Hypothalamus (tissue), 51 donors: ENCODE measurements at regions not wholly inside any gene's neighbourhood (a gene's known extent, or its start where the extent isn't known, plus 50 kb on each side); places are given as distances from the start of the nearest gene placed in this dataset.
"Not testable (repeated sequence)": the region's sequence is repeated elsewhere in the genome, so short reads cannot be mapped to it uniquely, and the experiment has no call there.

Source experiments
- DNase-seq, 51 donors: peaks; one replicate each; lab custom pipeline; 2025; lab: John Stamatoyannopoulos, UW

DNA sequence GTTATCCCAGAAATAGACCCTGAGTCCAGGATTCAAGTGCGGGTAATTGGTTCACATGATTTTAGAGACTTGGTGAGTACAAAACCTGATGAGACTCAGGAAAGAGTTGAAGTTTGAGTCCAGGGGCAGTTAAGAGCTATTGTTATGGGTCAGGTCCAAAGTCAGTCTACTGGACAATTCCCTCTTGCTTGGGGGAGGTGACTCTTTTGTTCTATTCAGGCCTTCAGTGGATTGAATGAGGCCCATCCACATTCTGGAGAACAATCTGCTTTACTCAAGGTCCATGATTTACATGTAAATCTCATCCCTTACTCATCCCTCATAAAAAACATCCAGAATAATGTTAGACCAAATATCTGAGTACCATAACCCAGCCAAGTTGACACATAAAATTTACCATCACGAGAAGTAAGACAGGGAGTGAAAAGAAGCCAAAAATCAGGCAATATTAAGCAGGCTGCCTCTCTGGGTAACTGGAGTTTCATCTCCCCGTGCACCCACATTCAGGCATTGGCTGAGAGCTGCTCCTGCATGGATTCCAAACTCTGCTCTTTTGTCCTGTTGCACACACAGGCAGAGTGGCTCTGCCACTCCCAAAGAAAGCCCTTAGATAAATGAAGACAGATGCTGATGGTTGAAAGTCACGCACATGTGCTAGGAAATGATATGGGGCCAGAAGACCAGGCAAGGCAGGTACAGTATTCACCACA lies 156.0 kb upstream of the SALL1 start:
- no peak for DNase-seq

DNA sequence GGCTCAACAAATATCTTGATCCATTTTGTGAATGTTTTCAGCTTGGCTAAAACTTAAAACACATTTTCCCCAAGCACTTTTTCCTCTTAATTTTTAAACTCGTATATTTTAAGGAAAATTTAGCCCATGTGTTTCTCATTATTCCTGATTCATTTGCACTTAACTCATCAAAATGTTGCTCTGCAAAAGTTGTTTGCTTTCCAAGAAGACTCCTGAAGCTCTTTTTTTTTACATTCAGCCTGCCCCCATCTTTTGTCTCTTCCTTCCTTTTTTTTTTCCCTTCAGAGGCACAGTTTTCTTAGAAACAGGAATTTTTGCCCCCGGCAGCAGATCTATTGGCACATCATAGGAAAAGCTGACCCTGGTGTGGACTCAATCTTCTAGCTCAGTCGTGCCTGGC lies 155.0 kb upstream of the SALL1 start:
- DNase-seq, result no peak

DNA sequence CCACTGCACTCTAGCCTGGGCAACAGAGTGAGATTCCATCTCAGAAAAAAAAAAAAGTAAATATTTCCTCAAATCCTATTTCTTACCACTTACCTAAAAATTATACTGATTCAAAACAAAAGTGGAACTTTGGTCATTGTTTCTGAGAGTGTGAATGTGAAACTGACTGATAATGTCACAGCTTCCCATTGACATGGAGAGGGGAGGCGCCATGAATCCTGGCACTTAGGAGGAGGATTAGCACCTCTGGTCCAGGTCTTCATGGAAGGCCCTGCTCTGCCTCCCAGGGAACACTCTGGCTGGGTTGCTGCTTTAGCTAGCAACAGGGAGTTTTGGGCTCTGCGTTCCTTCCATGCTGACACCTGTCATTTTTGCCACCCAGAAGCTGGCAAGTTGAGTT lies 154.3 kb upstream of the SALL1 start:
- no peak for DNase-seq

DNA sequence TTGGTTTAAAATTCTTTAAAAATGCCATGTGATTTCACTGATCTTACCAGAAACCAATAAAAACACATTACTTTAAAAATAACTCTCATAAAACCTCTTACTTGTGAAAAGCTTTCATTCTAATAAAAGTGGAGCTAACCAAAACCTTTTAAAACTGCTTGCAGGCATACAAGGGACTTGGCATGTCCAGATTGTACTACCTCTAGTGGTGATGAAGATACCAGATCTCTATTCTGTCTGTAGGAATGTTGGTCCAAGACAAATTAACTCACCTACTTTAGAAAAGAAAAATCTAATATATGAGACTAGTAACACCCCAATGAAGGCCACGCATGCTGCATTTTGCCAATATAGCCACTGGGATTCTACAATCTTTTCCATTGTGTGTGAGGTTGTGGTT lies 151.0 kb upstream of the SALL1 start:
- DNase-seq, result no peak

DNA sequence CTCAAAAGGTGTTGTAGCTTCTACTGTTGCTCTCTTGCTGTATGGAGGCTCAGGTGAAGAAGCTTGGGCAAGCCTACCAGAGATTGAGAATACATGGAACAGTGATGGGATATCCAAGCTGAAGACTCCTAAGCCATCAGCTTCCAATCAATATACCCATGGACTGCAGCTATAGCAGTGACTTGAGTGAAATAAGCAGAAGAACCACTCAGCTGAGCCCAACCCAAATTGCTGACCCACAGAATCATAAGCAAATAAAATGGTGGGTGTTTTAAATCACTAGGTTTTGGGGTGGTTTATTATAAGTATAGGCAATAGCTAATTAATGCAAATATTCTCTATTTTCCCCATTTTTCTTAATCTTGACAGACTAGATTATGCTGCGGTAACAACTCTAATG lies 147.7 kb upstream of the SALL1 start:
- no peak for DNase-seq

DNA sequence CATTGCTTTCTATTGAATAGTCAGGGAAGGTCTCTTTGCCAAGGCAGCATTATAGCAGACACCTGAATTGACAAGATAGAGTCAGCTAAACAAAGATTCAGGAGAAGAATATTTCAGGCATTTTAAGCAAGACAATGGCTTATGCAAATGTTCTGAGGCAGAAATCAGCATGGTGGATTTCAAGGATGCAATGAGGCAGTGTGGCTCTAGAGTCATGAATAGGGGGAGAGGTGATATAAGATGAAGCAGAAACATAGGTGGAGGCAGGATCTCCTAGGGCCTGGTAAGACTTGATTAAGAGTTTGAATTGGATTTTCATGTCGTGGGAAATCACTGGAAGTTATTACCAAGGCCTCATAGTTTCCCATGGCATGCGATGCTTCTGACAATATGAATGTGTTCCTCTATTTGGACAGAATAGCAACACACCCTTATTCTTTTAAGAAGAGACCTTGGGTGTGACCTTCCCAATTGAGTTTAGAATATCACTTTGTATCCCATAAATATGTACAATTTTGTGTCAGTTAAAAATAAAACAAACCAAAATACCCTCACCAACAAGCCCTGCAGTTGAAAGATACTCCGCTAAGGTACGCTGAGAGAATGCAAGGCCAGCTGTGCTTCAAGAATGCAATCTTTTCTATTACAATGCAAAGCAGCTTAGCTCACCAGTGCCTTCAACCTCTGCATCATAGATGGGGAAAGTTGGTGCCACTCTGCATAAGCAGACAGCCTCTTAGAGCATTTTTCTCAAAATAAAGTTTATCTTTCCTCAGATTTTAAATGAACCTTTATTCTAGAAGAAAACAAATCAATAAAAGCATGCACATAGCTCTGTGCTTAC lies 139.6 kb upstream of the SALL1 start:
- no peak for DNase-seq

DNA sequence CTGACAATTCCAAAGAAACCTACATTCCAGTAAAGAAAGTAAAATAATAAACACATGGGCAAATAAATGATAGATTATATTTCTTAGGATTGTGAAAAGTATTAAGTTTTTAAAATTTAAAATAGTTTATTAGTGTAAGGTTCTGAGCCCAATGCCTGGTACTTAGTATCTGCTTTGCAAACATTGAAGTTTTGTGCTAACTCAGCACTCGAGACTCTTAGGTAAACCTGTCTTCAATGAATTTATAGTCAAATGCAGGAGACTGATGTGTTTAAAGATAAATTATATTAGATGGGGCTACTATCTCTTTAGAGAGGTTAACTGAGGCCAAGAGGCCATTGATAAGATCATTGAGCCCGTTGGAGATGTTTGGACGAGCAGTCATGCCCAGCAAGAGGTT lies 138.3 kb upstream of the SALL1 start:
- DNase-seq, result no peak

DNA sequence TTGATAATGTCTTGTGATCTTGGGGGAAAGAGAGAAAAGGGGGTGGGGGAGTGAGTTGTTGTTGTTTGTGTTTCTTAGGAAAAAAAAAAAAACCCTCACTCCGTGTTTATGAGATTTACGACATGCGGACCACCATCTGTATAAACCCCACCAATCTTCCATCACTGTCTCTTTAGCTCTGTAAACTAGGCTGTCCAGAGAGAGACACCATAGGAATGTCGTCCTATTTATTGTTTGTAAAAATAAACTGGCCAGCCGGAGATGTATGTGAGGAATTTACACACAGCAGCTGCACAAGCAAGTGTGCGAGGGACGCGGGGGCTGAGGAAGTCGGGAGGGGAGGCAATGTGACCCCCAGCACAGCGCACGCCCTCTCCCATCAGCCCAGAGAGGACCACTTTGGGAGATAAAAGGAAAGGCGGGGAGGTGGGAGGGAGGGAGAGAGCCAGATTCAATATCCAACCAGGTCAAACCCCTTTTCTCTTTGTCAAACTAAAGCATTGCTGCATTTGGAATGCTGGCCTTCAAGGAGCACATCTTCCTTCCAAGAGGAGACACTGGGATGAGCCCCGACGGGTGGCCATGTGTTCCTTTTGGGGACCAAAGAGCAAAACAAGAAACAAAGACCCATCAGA lies 136.2 kb upstream of the SALL1 start:
- DNase-seq, result no peak

DNA sequence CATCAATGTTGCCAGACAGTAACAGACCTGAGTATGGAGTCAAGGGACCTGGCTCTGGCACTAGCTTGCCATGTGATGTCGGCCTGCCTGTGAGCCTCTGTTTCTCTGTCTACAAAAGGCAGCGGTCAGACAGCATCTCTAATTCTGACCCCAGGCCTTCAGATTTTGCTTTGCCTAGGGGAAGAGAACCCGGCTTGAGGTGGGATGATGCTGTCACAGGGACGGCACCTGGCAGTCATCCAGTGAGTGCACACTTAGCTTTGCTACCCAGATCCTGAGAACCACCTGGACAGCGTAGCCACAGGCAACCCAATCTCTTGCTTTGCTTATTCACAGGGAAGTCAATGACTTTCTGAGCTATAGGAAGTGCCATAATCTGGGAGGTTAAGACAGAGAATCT lies 135.2 kb upstream of the SALL1 start:
- DNase-seq, result no peak

DNA sequence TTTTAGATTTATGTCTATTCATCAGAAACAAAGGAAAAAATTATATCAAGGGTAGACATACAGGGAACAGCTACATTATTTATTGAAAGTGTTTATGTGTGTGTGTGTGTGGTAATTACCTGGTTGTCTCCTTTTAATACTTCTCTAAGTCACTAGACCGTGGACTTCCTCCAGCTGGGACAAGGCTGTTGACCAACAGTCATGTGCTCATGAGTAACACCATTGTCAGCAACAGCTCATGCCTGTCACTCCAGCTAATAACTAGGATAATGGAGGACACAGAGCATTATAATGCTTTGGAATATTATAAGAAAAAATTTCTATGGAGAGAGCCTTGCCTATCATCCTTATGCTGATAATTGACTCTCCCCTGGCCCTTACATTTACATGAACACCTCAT lies 125.3 kb upstream of the SALL1 start:
- DNase-seq, result peak in 8 of 51 donors; percentile 4 to 48 (median 16)

DNA sequence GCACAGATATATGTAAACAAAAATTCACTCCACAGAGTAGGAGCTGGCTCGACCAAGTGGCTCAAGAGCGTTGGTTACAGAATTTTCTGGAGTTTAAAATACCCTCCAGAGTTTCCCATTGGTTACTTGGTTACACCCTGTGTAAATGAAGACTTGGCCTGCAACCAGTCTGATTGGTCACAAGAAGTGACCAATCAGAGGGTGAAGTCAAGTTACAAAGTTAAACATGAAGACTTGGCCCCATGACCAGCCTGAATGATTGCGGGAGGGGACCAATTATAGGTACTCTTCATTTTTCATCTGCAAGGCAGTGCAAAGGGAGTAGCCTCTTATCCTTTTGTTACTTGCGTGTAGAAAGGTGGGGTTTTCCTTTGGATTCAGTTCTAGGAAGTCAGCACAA lies 121.3 kb upstream of the SALL1 start:
- DNase-seq, result no peak

DNA sequence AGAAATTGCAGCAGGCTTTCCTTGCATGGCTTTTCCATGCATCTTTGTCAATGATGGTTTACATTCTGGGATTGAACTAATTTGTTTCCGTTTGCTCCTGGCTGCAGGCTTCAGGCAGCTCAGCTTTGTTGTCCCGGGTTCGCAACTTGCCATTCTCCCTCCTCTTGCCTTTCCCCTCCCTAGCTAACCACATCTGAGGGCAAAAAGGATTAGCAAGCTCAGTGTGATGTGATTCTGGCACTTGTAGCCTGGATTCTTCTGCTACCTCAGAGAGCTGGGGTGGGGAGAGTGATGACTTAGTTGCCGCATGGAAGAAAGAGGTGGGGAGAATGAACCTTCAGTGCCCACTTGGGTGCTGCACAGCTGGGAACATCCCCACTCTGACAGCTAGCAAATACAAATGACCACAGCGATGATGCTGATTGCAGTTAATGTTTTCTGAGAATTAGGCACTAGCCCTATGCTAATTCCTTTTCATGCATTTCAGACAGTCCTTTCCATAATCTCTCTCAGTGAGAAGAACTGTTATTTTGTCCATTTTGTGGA lies 120.2 kb upstream of the SALL1 start:
- no peak for DNase-seq

DNA sequence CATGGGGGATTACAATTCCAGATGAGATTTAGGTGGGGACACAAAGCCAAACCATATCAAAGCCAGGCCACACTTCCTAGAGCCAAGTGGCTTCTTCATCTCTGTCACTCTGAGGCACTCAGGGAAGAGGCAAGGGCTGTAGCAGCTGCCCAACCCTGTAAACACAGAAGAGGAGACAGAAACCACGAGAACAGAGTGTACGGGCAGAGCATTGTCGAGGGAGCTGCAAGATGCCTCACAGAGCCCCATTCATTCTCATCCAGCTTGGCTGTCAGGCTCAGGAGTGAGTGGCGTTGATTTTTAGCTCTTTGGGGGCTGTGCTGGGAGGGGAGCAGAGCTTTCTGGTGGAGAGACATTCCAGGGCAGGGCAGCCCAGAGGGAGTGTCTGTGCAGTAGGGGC lies 117.2 kb upstream of the SALL1 start:
- DNase-seq, result peak in 37 of 51 donors; percentile 2 to 81 (median 36)

DNA sequence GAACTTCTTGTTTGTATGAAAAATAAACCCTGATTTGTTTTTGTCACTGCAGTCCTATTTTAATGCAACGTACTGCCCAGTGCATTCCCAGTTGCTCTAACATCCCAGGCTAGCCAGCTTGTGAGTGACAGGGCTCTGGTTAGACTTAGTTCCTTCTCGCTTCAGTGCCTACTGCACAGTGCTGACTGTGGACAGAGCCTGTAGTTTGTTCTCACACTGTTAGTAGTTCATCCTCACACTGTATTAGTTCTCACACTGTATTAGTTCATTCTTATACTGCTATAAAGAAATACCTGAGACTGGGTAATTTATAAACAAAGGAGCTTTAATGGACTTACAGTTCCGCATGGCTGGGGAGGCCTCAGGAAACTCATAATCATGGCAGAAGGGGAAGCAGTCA lies 116.6 kb upstream of the SALL1 start:
- peak in 3 of 51 donors; percentile 10 to 41 (median 11) for DNase-seq

DNA sequence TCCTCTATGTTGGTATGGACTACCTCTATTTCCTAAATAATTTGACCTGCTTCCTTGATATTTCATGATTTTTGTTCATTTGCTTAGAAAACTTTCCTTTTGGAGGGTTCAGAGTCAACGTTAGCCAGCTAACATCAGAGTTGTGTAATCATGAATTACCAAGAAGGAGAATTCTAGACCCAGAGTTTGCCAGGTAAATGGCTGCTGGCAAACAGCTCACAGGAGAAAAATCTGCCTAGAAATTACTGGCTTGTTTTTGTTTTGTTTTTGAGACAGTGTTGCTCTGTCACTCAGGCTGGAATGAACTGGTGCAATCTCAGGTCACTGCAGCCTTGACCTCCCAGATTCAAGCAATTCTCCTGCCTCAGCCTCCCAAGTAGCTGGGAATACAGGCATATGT lies 111.4 kb upstream of the SALL1 start:
- no peak for DNase-seq

DNA sequence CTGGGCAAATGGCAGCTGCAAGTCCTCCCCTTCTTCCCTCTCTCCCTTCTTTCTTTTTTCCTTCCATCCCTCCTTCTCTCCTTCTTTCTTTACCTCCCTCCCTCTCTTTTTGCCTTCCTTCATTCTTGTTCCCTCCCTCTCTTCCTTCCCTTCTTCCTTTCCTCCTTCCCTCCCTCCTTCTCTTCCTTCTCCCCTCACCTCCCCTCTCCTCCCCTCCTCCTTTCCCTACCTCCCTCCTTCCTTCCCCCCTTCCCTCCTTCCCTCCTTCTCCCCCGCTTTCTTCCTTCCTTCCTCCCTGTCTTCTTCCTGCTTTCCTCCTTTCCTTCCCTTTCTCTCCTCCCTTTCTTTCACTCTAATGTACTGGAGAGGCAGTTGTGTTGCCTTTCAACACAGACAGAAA lies 110.8 kb upstream of the SALL1 start:
- no peak for DNase-seq

DNA sequence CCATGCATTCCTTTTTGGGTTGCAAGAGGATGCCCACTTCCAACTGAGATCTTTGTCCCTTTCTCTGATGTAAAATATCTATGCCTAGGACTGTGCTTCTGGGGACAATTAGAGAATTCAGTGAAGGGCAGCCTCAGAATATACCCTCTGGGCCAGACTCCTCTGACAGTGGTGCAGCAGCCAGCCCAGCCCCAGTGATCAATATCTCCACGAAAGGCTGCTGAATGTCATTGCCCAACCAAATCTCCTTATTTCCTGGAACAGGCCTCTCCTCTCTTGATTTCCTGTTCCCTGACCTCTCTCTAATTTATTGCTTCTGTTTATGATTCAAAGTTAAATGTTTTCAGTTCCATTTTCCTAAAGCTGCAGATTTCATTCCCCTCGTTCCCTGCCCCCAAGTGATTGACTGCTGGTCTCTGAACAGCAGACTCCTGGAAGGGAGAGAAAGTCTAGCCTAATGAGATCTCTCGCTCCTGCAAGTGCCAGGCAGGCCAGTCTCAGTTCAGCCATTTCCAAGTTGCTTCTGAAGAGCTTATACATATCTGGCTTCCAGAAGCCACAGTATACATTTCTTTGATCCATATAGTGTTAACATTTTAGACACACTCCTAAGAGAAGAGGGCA lies 104.4 kb upstream of the SALL1 start:
- no peak for DNase-seq

DNA sequence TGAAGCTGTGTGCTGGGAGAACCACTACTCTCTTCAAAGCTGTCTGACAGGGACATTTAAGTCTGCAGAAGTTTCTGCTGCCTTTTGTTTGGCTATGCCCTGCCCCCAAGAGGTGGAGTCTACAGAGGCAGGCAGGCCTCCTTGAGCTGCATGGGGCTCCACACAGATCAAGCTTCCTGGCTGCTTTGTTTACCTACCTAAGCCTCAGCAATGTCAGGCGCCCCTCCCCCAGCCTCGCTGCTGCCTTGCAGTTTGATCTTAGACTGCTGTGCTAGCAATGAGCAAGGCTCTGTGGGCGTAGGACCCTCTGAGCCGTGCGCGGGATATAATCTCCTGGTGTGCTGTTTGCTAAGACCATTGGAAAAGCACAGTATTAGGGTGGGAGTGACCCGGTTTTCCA lies 103.3 kb upstream of the SALL1 start:
- DNase-seq, result not testable (repeated sequence)

DNA sequence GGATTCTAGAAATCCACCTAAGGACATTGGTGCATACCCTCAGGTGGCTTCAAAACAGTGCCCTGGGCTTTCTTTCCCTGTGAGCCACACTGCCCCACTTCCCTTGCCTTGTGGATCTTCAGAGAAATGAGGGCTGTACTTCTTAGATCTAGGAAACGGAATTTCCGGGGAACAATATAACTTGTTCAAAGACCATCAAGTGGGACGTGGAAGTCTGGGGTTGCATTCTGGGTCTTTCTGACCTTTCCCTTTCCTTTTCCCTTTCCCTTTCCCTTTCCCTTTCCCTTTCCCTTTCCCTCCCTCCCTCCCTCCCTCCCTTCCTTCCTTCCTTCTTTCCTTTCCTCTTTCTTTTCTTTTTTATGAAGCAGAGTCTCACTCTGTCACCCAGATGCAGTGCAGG lies 97.1 kb upstream of the SALL1 start:
- DNase-seq, result no peak

DNA sequence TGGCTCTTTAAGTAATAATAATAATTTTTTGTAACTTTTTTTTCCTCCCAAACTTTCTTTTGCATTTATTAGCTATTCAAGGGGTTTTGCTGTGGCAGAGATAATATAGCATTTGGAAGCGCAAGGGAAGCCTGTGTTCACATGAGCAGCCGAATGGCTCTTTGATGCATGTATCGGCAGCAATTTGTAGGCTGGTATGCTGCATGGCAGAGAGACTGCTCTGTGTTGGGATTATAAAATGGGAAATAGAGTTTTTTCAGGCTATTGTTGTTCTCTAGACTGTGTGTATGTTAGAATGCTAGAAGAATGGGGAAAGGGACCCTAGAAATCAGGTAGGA lies 94.6 kb upstream of the SALL1 start:
- no peak for DNase-seq
